HEK293 (cell line): ENCODE measurements at regions not wholly inside any gene's neighbourhood (a gene's known extent, or its start where the extent isn't known, plus 50 kb on each side); places are given as distances from the start of the nearest gene placed in this dataset.
"Not testable (repeated sequence)": the region's sequence is repeated elsewhere in the genome, so short reads cannot be mapped to it uniquely, and the experiment has no call there.

Source experiments
- CTCF ChIA-PET: fragments of 350-600 bp; formaldehyde crosslinking; extraction: SDS; loops from one replicate; lab custom pipeline; 2021; ENCODE audit warnings: antibody characterized with exemption; lab: Yijun Ruan, JAX
- POLR2A ChIA-PET: fragments of 300-600 bp; formaldehyde crosslinking; extraction: SDS; loops from one replicate; lab custom pipeline; 2020; ENCODE audit warnings: antibody characterized with exemption, inconsistent platforms; lab: Yijun Ruan, JAX
- H3K27ac ChIP-seq: fragments of 200-500 bp; sonication (Bioruptor generic); 2 replicates; pipeline ENCODE4 v1.5.1; 2014; ENCODE audit warnings: low read depth, low read length, control low read depth, inconsistent platforms; ENCODE audit errors: extremely low read depth
- H3K36me3 ChIP-seq, 2 experiments: fragments of 200-500 bp in 1 of 2; sonication (Bioruptor generic) in 1 of 2; 1 replicate in 1 of 2; 2 replicates in 1 of 2; pipeline ENCODE4 v1.5.1; 2014 to 2017; ENCODE audit warnings: inconsistent platforms in 2 of 2, low read length in 2 of 2; ENCODE audit not compliant: control insufficient read depth in 2 of 2, insufficient read depth in 1 of 2
- H3K4me1 ChIP-seq: fragments of 200-500 bp; sonication (Bioruptor generic); 2 replicates; pipeline ENCODE4 v1.5.1; 2014; ENCODE audit warnings: mild to moderate bottlenecking, low read length, inconsistent platforms; ENCODE audit not compliant: control insufficient read depth, insufficient read depth
- H3K4me3 ChIP-seq: 2 replicates; pipeline ENCODE4 v1.5.1; 2011; ENCODE audit warnings: low read depth, mild to moderate bottlenecking, control low read depth, low read length, moderate library complexity
- H3K9me3 ChIP-seq: fragments of 200-500 bp; sonication (Bioruptor generic); 2 replicates; pipeline ENCODE4 v1.5.1; 2014; ENCODE audit warnings: low read depth, low read length, inconsistent platforms; ENCODE audit not compliant: control insufficient read depth, insufficient read depth
- PRDM4 ChIP-seq: fragments of 450-650 bp; formaldehyde crosslinking; IDR thresholded peaks from 2 replicates; pipeline ENCODE4 v1.5.1; 2017; ENCODE audit warnings: missing biosample characterization, missing genetic modification characterization
- TCF7L2 ChIP-seq: IDR thresholded peaks from 2 replicates; pipeline ENCODE4 v1.6.1; 2011; ENCODE audit warnings: low read depth, mild to moderate bottlenecking, inconsistent platforms, low read length, moderate library complexity, borderline replicate concordance
- WT1 ChIP-seq: fragments of 450-650 bp; formaldehyde crosslinking; IDR thresholded peaks from 2 replicates; pipeline ENCODE4 v1.5.1; 2016; ENCODE audit warnings: missing biosample characterization, missing genetic modification characterization
- ZBTB10 ChIP-seq: fragments of 450-650 bp; formaldehyde crosslinking; IDR thresholded peaks from 2 replicates; pipeline ENCODE4 v1.5.1; 2016; ENCODE audit warnings: missing biosample characterization, missing genetic modification characterization
- ZBTB21 ChIP-seq: fragments of 450-650 bp; formaldehyde crosslinking; IDR thresholded peaks from 2 replicates; pipeline ENCODE4 v1.5.1; 2017; ENCODE audit warnings: missing biosample characterization, missing genetic modification characterization
- ZNF112 ChIP-seq: fragments of 450-650 bp; formaldehyde crosslinking; IDR thresholded peaks from 2 replicates; pipeline ENCODE4 v1.5.0; 2017; ENCODE audit warnings: missing biosample characterization, missing genetic modification characterization
- ZNF114 ChIP-seq: fragments of 450-650 bp; formaldehyde crosslinking; IDR thresholded peaks from 2 replicates; pipeline ENCODE4 v1.5.0; 2017; ENCODE audit warnings: missing biosample characterization, missing genetic modification characterization
- ZNF155 ChIP-seq: fragments of 450-650 bp; formaldehyde crosslinking; IDR thresholded peaks from 2 replicates; pipeline ENCODE4 v1.5.1; 2016; ENCODE audit warnings: missing biosample characterization, missing genetic modification characterization
- ZNF19 ChIP-seq: fragments of 450-650 bp; formaldehyde crosslinking; IDR thresholded peaks from 2 replicates; pipeline ENCODE4; 2016; ENCODE audit warnings: missing biosample characterization, missing genetic modification characterization, low read depth
- ZNF302 ChIP-seq: fragments of 450-650 bp; formaldehyde crosslinking; IDR thresholded peaks from 2 replicates; pipeline ENCODE4 v1.5.1; 2016; ENCODE audit warnings: missing biosample characterization, missing genetic modification characterization, low read depth
- ZNF341 ChIP-seq: fragments of 450-650 bp; formaldehyde crosslinking; IDR thresholded peaks from 2 replicates; pipeline ENCODE4; 2016; ENCODE audit warnings: low read depth, missing biosample characterization, missing genetic modification characterization
- ZNF354C ChIP-seq: fragments of 450-650 bp; formaldehyde crosslinking; IDR thresholded peaks from 2 replicates; pipeline ENCODE4 v1.5.1; 2016; ENCODE audit warnings: missing biosample characterization, missing genetic modification characterization, low read depth, borderline replicate concordance
- ZNF426 ChIP-seq: fragments of 450-650 bp; formaldehyde crosslinking; IDR thresholded peaks from 2 replicates; pipeline ENCODE4 v1.5.1; 2017; ENCODE audit warnings: missing biosample characterization, missing genetic modification characterization, mild to moderate bottlenecking, inconsistent platforms, moderate library complexity
- ZNF514 ChIP-seq: fragments of 450-650 bp; formaldehyde crosslinking; IDR thresholded peaks from 2 replicates; pipeline ENCODE4 v1.5.1; 2016; ENCODE audit warnings: missing biosample characterization, missing genetic modification characterization
- ZNF658 ChIP-seq: fragments of 450-650 bp; formaldehyde crosslinking; IDR thresholded peaks from 2 replicates; pipeline ENCODE4; 2016; ENCODE audit warnings: missing biosample characterization, missing genetic modification characterization
- ZNF670 ChIP-seq: fragments of 450-650 bp; formaldehyde crosslinking; IDR thresholded peaks from 2 replicates; pipeline ENCODE4 v1.5.1; 2016; ENCODE audit warnings: missing biosample characterization, missing genetic modification characterization, low read depth
- TF ChIP-seq, protein P1 (sequence below): sonication (generic); formaldehyde crosslinking; IDR thresholded peaks from 2 replicates; pipeline ENCODE4 v1.8.1; 2022; ENCODE audit warnings: mild to moderate bottlenecking, moderate library complexity, missing genetic modification reagents
- TF ChIP-seq, protein P2 (sequence below): fragments of 450-650 bp; formaldehyde crosslinking; IDR thresholded peaks from 2 replicates; pipeline ENCODE4 v1.5.1; 2016; ENCODE audit warnings: missing biosample characterization, missing genetic modification characterization
- TF ChIP-seq, protein P3 (sequence below): fragments of 450-650 bp; formaldehyde crosslinking; IDR thresholded peaks from 2 replicates; pipeline ENCODE4 v1.5.0; 2017; ENCODE audit warnings: missing biosample characterization, missing genetic modification characterization, borderline replicate concordance
- TF ChIP-seq, protein P4 (sequence below): fragments of 450-650 bp; formaldehyde crosslinking; IDR thresholded peaks from 2 replicates; pipeline ENCODE4; 2016; ENCODE audit warnings: missing biosample characterization, missing genetic modification characterization

GRCh38 chr4:179165862-179166261 is 1723.6 kb upstream of the AGA start:
- CTCF ChIA-PET, result no interaction called here
- H3K27ac ChIP-seq, result no peak overlapping the region
- TF ChIP-seq ZNF514 (tag by site-specific recombination) (no peak), ZBTB10 (tag by site-specific recombination) (no peak), ZBTB21 (tag by site-specific recombination) (no peak), ZNF658 (tag by site-specific recombination) (no peak)
- TF ChIP-seq, all 188 proteins: peak for 0
- POLR2A ChIA-PET, result no interaction called here
- H3K4me3 ChIP-seq, result no peak overlapping the region
- H3K9me3 ChIP-seq, result no peaks in the 10 kb centered on the region
- no peaks in the 10 kb centered on the region for H3K4me1 ChIP-seq
- H3K36me3 ChIP-seq, result no peaks in the 10 kb centered on the region

DNA sequence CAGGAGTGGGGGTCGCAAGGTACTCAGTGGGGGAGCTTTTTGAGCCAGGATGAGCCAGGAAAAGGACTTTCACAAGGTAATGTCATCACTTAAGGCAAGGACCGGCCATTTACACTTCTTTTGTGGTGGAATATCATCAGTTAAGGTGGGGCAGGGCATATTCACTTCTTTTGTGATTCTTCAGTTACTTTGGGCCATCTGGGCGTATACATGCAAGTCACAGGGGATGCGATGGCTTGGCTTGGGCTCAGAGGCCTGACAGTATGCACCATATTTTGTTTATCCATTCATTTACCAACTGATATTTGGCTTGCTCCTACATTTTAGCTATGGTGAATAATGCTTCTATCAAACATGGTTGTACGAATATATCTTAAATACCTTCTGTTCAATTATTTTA is 1728.1 kb upstream of the AGA start:
- H3K4me1 ChIP-seq, H3K27ac ChIP-seq, CTCF ChIA-PET, POLR2A ChIA-PET, H3K9me3 ChIP-seq, H3K36me3 ChIP-seq, H3K4me3 ChIP-seq: not testable (repeated sequence)

DNA sequence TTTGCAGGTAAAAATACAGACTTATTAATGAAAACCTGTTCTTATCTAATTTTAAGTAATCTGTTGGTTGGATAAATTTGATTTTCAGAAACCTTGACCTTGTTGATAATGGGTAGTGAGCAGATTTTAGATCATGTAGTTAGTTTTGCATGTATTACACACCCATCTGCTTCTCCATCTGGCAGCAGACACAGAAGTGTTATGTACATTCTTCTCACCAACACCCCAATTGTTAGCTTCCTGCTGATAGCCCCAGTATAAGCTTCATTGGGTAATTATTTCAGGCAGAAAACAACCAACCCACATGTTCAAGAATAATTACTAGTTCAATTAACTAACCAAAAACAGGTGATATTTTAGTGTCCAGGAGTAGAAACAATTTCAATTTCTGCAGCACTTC is 1740.5 kb upstream of the AGA start:
- TF ChIP-seq ZNF19, result no peak
- no peak for TF ChIP-seq ZNF155 (tag by site-specific recombination)
- TF ChIP-seq WT1 (tag by site-specific recombination), result no peak
- no peak for TF ChIP-seq ZNF670 (tag by site-specific recombination)
- TF ChIP-seq ZNF302 (tag by site-specific recombination), result no peak
- TF ChIP-seq, protein P1, sequence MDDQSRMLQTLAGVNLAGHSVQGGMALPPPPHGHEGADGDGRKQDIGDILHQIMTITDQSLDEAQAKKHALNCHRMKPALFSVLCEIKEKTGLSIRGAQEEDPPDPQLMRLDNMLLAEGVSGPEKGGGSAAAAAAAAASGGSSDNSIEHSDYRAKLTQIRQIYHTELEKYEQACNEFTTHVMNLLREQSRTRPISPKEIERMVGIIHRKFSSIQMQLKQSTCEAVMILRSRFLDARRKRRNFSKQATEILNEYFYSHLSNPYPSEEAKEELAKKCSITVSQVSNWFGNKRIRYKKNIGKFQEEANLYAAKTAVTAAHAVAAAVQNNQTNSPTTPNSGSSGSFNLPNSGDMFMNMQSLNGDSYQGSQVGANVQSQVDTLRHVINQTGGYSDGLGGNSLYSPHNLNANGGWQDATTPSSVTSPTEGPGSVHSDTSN, result no peak
- no peak for TF ChIP-seq ZNF114 (tag by site-specific recombination)
- no peak for TF ChIP-seq TCF7L2
- TF ChIP-seq, protein P2, sequence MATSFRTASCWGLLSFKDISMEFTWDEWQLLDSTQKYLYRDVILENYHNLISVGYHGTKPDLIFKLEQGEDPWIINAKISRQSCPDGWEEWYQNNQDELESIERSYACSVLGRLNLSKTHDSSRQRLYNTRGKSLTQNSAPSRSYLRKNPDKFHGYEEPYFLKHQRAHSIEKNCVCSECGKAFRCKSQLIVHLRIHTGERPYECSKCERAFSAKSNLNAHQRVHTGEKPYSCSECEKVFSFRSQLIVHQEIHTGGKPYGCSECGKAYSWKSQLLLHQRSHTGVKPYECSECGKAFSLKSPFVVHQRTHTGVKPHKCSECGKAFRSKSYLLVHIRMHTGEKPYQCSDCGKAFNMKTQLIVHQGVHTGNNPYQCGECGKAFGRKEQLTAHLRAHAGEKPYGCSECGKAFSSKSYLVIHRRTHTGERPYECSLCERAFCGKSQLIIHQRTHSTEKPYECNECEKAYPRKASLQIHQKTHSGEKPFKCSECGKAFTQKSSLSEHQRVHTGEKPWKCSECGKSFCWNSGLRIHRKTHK (tag by site-specific recombination), result no peak
- no peak for TF ChIP-seq ZNF341 (tag by site-specific recombination)
- TF ChIP-seq PRDM4 (tag by site-specific recombination), result no peak
- TF ChIP-seq ZNF426 (tag by site-specific recombination), result no peak
- TF ChIP-seq ZNF112 (tag by site-specific recombination), result no peak
- TF ChIP-seq ZNF354C (tag by site-specific recombination), result no peak
- no peak for TF ChIP-seq ZNF514 (tag by site-specific recombination)
- TF ChIP-seq, protein P3, sequence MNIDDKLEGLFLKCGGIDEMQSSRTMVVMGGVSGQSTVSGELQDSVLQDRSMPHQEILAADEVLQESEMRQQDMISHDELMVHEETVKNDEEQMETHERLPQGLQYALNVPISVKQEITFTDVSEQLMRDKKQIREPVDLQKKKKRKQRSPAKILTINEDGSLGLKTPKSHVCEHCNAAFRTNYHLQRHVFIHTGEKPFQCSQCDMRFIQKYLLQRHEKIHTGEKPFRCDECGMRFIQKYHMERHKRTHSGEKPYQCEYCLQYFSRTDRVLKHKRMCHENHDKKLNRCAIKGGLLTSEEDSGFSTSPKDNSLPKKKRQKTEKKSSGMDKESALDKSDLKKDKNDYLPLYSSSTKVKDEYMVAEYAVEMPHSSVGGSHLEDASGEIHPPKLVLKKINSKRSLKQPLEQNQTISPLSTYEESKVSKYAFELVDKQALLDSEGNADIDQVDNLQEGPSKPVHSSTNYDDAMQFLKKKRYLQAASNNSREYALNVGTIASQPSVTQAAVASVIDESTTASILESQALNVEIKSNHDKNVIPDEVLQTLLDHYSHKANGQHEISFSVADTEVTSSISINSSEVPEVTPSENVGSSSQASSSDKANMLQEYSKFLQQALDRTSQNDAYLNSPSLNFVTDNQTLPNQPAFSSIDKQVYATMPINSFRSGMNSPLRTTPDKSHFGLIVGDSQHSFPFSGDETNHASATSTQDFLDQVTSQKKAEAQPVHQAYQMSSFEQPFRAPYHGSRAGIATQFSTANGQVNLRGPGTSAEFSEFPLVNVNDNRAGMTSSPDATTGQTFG, result no peak
- TF ChIP-seq, protein P4, sequence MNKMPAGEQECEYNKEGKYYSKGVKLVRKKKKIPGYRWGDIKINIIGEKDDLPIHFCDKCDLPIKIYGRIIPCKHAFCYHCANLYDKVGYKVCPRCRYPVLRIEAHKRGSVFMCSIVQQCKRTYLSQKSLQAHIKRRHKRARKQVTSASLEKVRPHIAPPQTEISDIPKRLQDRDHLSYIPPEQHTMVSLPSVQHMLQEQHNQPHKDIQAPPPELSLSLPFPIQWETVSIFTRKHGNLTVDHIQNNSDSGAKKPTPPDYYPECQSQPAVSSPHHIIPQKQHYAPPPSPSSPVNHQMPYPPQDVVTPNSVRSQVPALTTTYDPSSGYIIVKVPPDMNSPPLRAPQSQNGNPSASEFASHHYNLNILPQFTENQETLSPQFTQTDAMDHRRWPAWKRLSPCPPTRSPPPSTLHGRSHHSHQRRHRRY, result no peak

More for the DNA sequence above, 1740.5 kb upstream of the AGA start:
- H3K4me3 ChIP-seq, result no peak overlapping the region
- ChIA-PET POLR2A (no interaction called here), CTCF (no interaction called here)
- H3K9me3 ChIP-seq, result no peaks in the 10 kb centered on the region
- H3K36me3 ChIP-seq, result no peaks in the 10 kb centered on the region
- H3K4me1 ChIP-seq, result no peaks in the 10 kb centered on the region
- H3K27ac ChIP-seq, result no peak overlapping the region
